HEK293T (cell line): ENCODE measurements at regions not wholly inside any gene's neighbourhood (a gene's known extent, or its start where the extent isn't known, plus 50 kb on each side); places are given as distances from the start of the nearest gene placed in this dataset.

ENCODE experiments used
- CTCF ChIA-PET: fragments of 350-600 bp; formaldehyde crosslinking; extraction: SDS; loops from one replicate; lab custom pipeline; 2021; ENCODE audit warnings: antibody characterized with exemption, inconsistent platforms; lab: Yijun Ruan, JAX
- POLR2A ChIA-PET: fragments of 350-600 bp; formaldehyde crosslinking; extraction: SDS; loops from one replicate; lab custom pipeline; 2020; ENCODE audit warnings: antibody characterized with exemption, inconsistent platforms; lab: Yijun Ruan, JAX
- DNase-seq: peaks from one replicate; pipeline ENCODE4 v3.0.0; 2012; ENCODE audit warnings: mixed read lengths; ENCODE audit errors: extremely low spot score
- ARNT ChIP-seq: fragments of 450-650 bp; IDR thresholded peaks from 2 replicates; pipeline ENCODE4 v1.6.1; 2017; ENCODE audit warnings: mild to moderate bottlenecking
- BHLHE40 ChIP-seq: fragments of 450-650 bp; IDR thresholded peaks from 2 replicates; pipeline ENCODE4 v1.6.1; 2016; ENCODE audit warnings: mild to moderate bottlenecking, moderate library complexity, borderline replicate concordance
- CTBP1 ChIP-seq: fragments of 450-650 bp; IDR thresholded peaks from 2 replicates; pipeline ENCODE4 v1.6.1; 2016; ENCODE audit warnings: borderline replicate concordance
- ELF4 ChIP-seq: fragments of 450-650 bp; IDR thresholded peaks from 2 replicates; pipeline ENCODE4 v1.6.1; 2017; ENCODE audit warnings: antibody characterized with exemption
- FOXA1 ChIP-seq: fragments of 450-650 bp; IDR thresholded peaks from 2 replicates; pipeline ENCODE4 v1.6.1; 2016; ENCODE audit warnings: mild to moderate bottlenecking
- FOXK2 ChIP-seq: fragments of 450-650 bp; IDR thresholded peaks from 2 replicates; pipeline ENCODE4 v1.6.1; 2016; ENCODE audit warnings: mild to moderate bottlenecking
- FOXM1 ChIP-seq: fragments of 450-650 bp; IDR thresholded peaks from 2 replicates; pipeline ENCODE4 v1.6.1; 2017; ENCODE audit warnings: mild to moderate bottlenecking, borderline replicate concordance
- HDGF ChIP-seq: fragments of 450-650 bp; IDR thresholded peaks from 2 replicates; pipeline ENCODE4 v1.6.1; 2017; ENCODE audit warnings: antibody characterized with exemption, borderline replicate concordance
- L3MBTL2 ChIP-seq: fragments of 450-650 bp; conservative IDR thresholded peaks from 2 replicates; pipeline ENCODE4 v1.6.1; 2016; ENCODE audit warnings: mild to moderate bottlenecking
- LEF1 ChIP-seq: fragments of 450-650 bp; IDR thresholded peaks from 2 replicates; pipeline ENCODE4 v1.6.1; 2017; ENCODE audit warnings: mild to moderate bottlenecking, borderline replicate concordance
- NFRKB ChIP-seq: fragments of 450-650 bp; IDR thresholded peaks from 2 replicates; pipeline ENCODE4 v1.6.1; 2016; ENCODE audit warnings: mild to moderate bottlenecking, moderate library complexity
- SP1 ChIP-seq: fragments of 450-650 bp; IDR thresholded peaks from 2 replicates; pipeline ENCODE4 v1.6.1; 2017
- SUZ12 ChIP-seq: fragments of 450-650 bp; IDR thresholded peaks from 2 replicates; pipeline ENCODE4 v1.6.1; 2016; ENCODE audit warnings: mild to moderate bottlenecking
- TARDBP ChIP-seq: fragments of 450-650 bp; IDR thresholded peaks from 2 replicates; pipeline ENCODE4 v1.6.1; 2016
- ZNF384 ChIP-seq: fragments of 450-650 bp; IDR thresholded peaks from 2 replicates; pipeline ENCODE4 v1.6.1; 2016
- TF ChIP-seq, protein P1 (sequence below): fragments of 450-650 bp; IDR thresholded peaks from 2 replicates; pipeline ENCODE4 v1.6.1; 2016

- ChIA-PET CTCF (no interaction called here), POLR2A (no interaction called here)
- no peak for DNase-seq
- TF ChIP-seq FOXK2 = no peak
- no peak for TF ChIP-seq ZNF384
- TF ChIP-seq HDGF = no peak
- TF ChIP-seq TARDBP = no peak
- no peak for TF ChIP-seq CTBP1
- TF ChIP-seq, protein P1, sequence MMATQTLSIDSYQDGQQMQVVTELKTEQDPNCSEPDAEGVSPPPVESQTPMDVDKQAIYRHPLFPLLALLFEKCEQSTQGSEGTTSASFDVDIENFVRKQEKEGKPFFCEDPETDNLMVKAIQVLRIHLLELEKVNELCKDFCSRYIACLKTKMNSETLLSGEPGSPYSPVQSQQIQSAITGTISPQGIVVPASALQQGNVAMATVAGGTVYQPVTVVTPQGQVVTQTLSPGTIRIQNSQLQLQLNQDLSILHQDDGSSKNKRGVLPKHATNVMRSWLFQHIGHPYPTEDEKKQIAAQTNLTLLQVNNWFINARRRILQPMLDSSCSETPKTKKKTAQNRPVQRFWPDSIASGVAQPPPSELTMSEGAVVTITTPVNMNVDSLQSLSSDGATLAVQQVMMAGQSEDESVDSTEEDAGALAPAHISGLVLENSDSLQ = no peak
- TF ChIP-seq ELF4 = no peak
- no peak for TF ChIP-seq FOXM1
- no peak for TF ChIP-seq SP1
- no peak for TF ChIP-seq FOXA1
- TF ChIP-seq SUZ12 = no peak
- TF ChIP-seq L3MBTL2 = no peak
- no peak for TF ChIP-seq ARNT
- no peak for TF ChIP-seq NFRKB
Observed at GRCh38 chr3:83882701-83883100, 1076.1 kb upstream of the CADM2 start.

GRCh38 chr3:83890039-83890762, 1068.6 kb upstream of the CADM2 start:
- CTCF ChIA-PET = interaction anchor here (0.7 kb wide), 1 partner anchor 9 kb away, joined by 3 read pairs; no protein-coding TSS in a partner anchor
- POLR2A ChIA-PET = no interaction called here
- no peak for DNase-seq
- no peak for TF ChIP-seq FOXK2
- no peak for TF ChIP-seq SUZ12
- TF ChIP-seq SP1 = no peak
- TF ChIP-seq ELF4 = no peak
- TF ChIP-seq CTBP1 = no peak
- no peak for TF ChIP-seq FOXM1
- no peak for TF ChIP-seq NFRKB
- no peak for TF ChIP-seq FOXA1
- TF ChIP-seq BHLHE40 = no peak
- no peak for TF ChIP-seq TARDBP
- TF ChIP-seq ZNF384 = no peak
- no peak for TF ChIP-seq HDGF
- no peak for TF ChIP-seq ARNT
- no peak for TF ChIP-seq LEF1
- TF ChIP-seq, protein P1 = no peak
- no peak for TF ChIP-seq L3MBTL2

GRCh38 chr3:83890763-83891135, 1068.0 kb upstream of the CADM2 start:
- TF ChIP-seq, protein P1 = no peak
- TF ChIP-seq NFRKB (no peak), HDGF (no peak), L3MBTL2 (no peak), SP1 (no peak), SUZ12 (no peak), ELF4 (no peak), TARDBP (no peak), FOXA1 (no peak), BHLHE40 (no peak), ZNF384 (no peak), CTBP1 (no peak), ARNT (no peak), FOXK2 (no peak), LEF1 (no peak)
- ChIA-PET CTCF (interaction anchor here (0.7 kb wide), 1 partner anchor 9 kb away, joined by 3 read pairs; no protein-coding TSS in a partner anchor), POLR2A (no interaction called here)
- DNase-seq = no peak

DNA sequence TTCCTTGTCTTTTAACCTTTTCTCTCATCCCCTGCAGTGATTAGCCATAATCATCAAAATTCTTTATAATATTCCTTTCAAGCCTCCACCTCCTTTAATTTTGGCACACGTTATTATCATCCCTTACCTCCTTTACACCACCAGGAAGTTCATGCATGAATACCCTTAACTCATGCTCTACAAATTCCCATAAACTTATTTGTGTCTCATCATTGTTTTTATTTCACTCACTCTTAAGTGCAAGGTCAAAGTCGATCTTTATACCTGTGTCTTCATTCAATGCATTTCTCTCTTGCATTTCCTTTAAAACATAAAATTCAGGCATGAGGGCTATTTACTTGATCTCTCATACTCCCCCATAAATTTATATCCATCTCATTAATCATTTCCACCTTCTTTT, 1064.6 kb upstream of the CADM2 start:
- no peak for TF ChIP-seq NFRKB
- TF ChIP-seq SUZ12 = no peak
- TF ChIP-seq BHLHE40 = no peak
- TF ChIP-seq L3MBTL2 = no peak
- no peak for TF ChIP-seq ARNT
- TF ChIP-seq, protein P1 = no peak
- TF ChIP-seq FOXA1 = no peak
- no peak for TF ChIP-seq ZNF384
- TF ChIP-seq ELF4 = no peak
- TF ChIP-seq SP1 = no peak
- no peak for TF ChIP-seq FOXK2
- no peak for TF ChIP-seq CTBP1
- TF ChIP-seq LEF1 = no peak
- TF ChIP-seq FOXM1 = no peak
- TF ChIP-seq HDGF = no peak
- TF ChIP-seq TARDBP = no peak

GRCh38 chr3:83895892-83896291, 1062.9 kb upstream of the CADM2 start:
- TF ChIP-seq FOXK2 (no peak), BHLHE40 (no peak), CTBP1 (no peak), L3MBTL2 (no peak), SP1 (no peak), ELF4 (no peak), TARDBP (no peak), FOXM1 (no peak), NFRKB (no peak), HDGF (no peak), FOXA1 (no peak), LEF1 (no peak), ARNT (no peak)
- POLR2A ChIA-PET = no interaction called here
- CTCF ChIA-PET = no interaction called here
- no peak for DNase-seq

More for the DNA sequence above, 1064.6 kb upstream of the CADM2 start:
- no peak for DNase-seq
- ChIA-PET CTCF (no interaction called here), POLR2A (no interaction called here)
